HEK293 (cell line): ENCODE measurements at regions not wholly inside any gene's neighbourhood (a gene's known extent, or its start where the extent isn't known, plus 50 kb on each side); places are given as distances from the start of the nearest gene placed in this dataset.

Experiments used
- CTCF ChIP-seq: fragments of 450-650 bp; formaldehyde crosslinking; IDR thresholded peaks from 2 replicates; pipeline ENCODE4 v1.5.1; 2016; ENCODE audit warnings: missing biosample characterization, missing genetic modification characterization
- ZBTB1 ChIP-seq: fragments of 450-650 bp; formaldehyde crosslinking; IDR thresholded peaks from 2 replicates; pipeline ENCODE4 v1.5.1; 2016; ENCODE audit warnings: missing biosample characterization, missing genetic modification characterization
- TF ChIP-seq, protein P1 (sequence below): fragments of 450-650 bp; formaldehyde crosslinking; IDR thresholded peaks from 2 replicates; pipeline ENCODE4 v1.5.1; 2016; ENCODE audit warnings: missing biosample characterization, missing genetic modification characterization, low read depth

DNA sequence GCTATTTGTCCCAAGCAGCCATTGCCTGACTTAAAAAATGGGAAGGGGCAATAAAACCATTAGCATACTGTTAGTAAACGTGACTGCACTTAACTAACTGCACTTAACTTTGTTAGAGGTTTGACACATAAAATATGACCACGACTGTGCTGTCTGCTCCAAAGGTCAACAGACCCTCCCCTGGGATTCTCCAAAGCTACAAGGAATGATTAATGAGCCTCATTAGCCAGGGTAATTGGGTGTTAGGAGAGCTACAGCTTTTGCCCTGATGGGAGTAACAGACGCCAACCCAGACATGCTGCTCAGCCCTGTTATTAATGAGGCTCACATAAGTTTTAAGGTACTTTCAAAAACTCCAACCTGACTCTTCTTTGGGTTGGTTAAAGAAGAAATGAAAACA, 129.4 kb upstream of the PLPP4 start:
- TF ChIP-seq, protein P1, sequence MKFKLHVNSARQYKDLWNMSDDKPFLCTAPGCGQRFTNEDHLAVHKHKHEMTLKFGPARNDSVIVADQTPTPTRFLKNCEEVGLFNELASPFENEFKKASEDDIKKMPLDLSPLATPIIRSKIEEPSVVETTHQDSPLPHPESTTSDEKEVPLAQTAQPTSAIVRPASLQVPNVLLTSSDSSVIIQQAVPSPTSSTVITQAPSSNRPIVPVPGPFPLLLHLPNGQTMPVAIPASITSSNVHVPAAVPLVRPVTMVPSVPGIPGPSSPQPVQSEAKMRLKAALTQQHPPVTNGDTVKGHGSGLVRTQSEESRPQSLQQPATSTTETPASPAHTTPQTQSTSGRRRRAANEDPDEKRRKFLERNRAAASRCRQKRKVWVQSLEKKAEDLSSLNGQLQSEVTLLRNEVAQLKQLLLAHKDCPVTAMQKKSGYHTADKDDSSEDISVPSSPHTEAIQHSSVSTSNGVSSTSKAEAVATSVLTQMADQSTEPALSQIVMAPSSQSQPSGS = no peak
- TF ChIP-seq ZBTB1 (tag by site-specific recombination) (no peak), CTCF (tag by site-specific recombination) (no peak)
